A673 (cell line): ENCODE measurements at regions not wholly inside any gene's neighbourhood (a gene's known extent, or its start where the extent isn't known, plus 50 kb on each side); places are given as distances from the start of the nearest gene placed in this dataset.

Experiments used
- CTCF ChIP-seq: fragments of 300-800, 200-600 bp; sonication (generic); conservative IDR thresholded peaks from 2 replicates; pipeline ENCODE4 v1.5.1; 2017; ENCODE audit warnings: low read depth, mild to moderate bottlenecking, antibody characterized with exemption, low read length, moderate library complexity, mixed read lengths
- EZH2 ChIP-seq: fragments of 200-600 bp; sonication (generic); IDR thresholded peaks from 2 replicates; pipeline ENCODE4 v1.6.1; 2017; ENCODE audit warnings: borderline replicate concordance, low read depth, mild to moderate bottlenecking, mixed read lengths, antibody characterized with exemption, low read length; ENCODE audit not compliant: poor library complexity, severe bottlenecking

- TF ChIP-seq CTCF (no peak), EZH2 (no peak)
Measured at GRCh38 chr5:148739524-148739923, 85.2 kb upstream of the HTR4 start.
